IMR-90 (cell line): ENCODE measurements at regions not wholly inside any gene's neighbourhood (a gene's known extent, or its start where the extent isn't known, plus 50 kb on each side); places are given as distances from the start of the nearest gene placed in this dataset.

Experiments
- ATAC-seq: fragments of 200-7000 bp; cut with Tn5 transposase; 2 replicates; pipeline ENCODE4 v1.9.1; 2020; ENCODE audit warnings: low read depth, mild to moderate bottlenecking, moderate library complexity
- BruUV-seq: library from RNA; stranded (reverse); fragments of 400-500 nt; replicated peaks from 2 replicates; lab custom pipeline; 2021; lab: Mats Ljungman, UMichigan
- CTCF ChIA-PET: fragments of 300-600 bp; formaldehyde crosslinking; extraction: SDS; loops from one replicate; lab custom pipeline; 2021; ENCODE audit warnings: antibody characterized with exemption; lab: Yijun Ruan, JAX
- POLR2A ChIA-PET: fragments of 300-600 bp; sonication (Branson Sonifier 250); formaldehyde crosslinking; loops from one replicate; lab custom pipeline; 2022; ENCODE audit warnings: antibody characterized with exemption; ENCODE audit not compliant: unreplicated experiment; lab: Charles Lee
- DNase-seq: peaks from one replicate; pipeline ENCODE4 v3.0.0; 2013
- H2AFZ ChIP-seq: replicated peaks from 2 replicates; pipeline ENCODE3; 2013; ENCODE audit warnings: low read length, mild to moderate bottlenecking; ENCODE audit not compliant: poor library complexity
- H2AK5ac ChIP-seq: 2 replicates; pipeline ENCODE4 v1.6.1; 2013; ENCODE audit warnings: low read depth, low read length, inconsistent platforms
- H2AK9ac ChIP-seq: replicated peaks from 2 replicates; pipeline ENCODE3; 2013; ENCODE audit warnings: mild to moderate bottlenecking, low read depth, low read length, moderate library complexity; ENCODE audit not compliant: poor library complexity
- H2BK120ac ChIP-seq: 2 replicates; pipeline ENCODE4 v1.6.1; 2013; ENCODE audit warnings: low read depth, low read length, inconsistent platforms
- H2BK15ac ChIP-seq: 3 replicates; pipeline ENCODE4 v1.6.1; 2013; ENCODE audit warnings: low read depth, low read length, inconsistent platforms
- H2BK20ac ChIP-seq: 2 replicates; pipeline ENCODE4 v1.6.1; 2013; ENCODE audit warnings: low read depth, mild to moderate bottlenecking, inconsistent platforms, low read length, moderate library complexity
- H2BK5ac ChIP-seq: 2 replicates; pipeline ENCODE4 v1.6.1; 2013; ENCODE audit warnings: mild to moderate bottlenecking, low read depth, low read length, inconsistent platforms; ENCODE audit not compliant: poor library complexity, severe bottlenecking
- H3K14ac ChIP-seq: replicated peaks from 2 replicates; pipeline ENCODE4 v1.6.1; 2013; ENCODE audit warnings: low read depth, low read length, inconsistent platforms
- H3K18ac ChIP-seq: 2 replicates; pipeline ENCODE4 v1.6.1; 2013; ENCODE audit warnings: low read depth, low read length, control low read depth
- H3K23ac ChIP-seq: 2 replicates; pipeline ENCODE4 v1.6.1; 2013; ENCODE audit warnings: low read depth, low read length, inconsistent platforms
- H3K27ac ChIP-seq: 2 replicates; pipeline ENCODE4 v1.5.1; 2013; ENCODE audit warnings: mild to moderate bottlenecking, control low read depth, low read length; ENCODE audit not compliant: insufficient read depth
- H3K27me3 ChIP-seq: 2 replicates; pipeline ENCODE4 v1.6.1; 2013; ENCODE audit warnings: low read length; ENCODE audit not compliant: control insufficient read depth, insufficient read depth
- H3K36me3 ChIP-seq: 2 replicates; pipeline ENCODE4 v1.6.1; 2013; ENCODE audit warnings: low read length, mixed read lengths; ENCODE audit not compliant: control insufficient read depth, insufficient read depth
- H3K4ac ChIP-seq: 2 replicates; pipeline ENCODE4 v1.6.1; 2013; ENCODE audit warnings: low read depth, low read length, inconsistent platforms
- H3K4me1 ChIP-seq: 2 replicates; pipeline ENCODE4 v1.6.1; 2013; ENCODE audit warnings: low read length, mixed read lengths; ENCODE audit not compliant: control insufficient read depth, insufficient read depth
- H3K4me2 ChIP-seq: 2 replicates; pipeline ENCODE4 v1.6.1; 2013; ENCODE audit warnings: low read depth, mild to moderate bottlenecking, control low read depth, low read length, moderate library complexity
- H3K4me3 ChIP-seq: 2 replicates; pipeline ENCODE4 v1.5.1; 2013; ENCODE audit warnings: low read depth, mild to moderate bottlenecking, control low read depth, low read length, moderate library complexity; ENCODE audit not compliant: insufficient read depth
- H3K56ac ChIP-seq: 2 replicates; pipeline ENCODE4 v1.6.1; 2013; ENCODE audit warnings: low read length, inconsistent platforms; ENCODE audit not compliant: insufficient read depth; ENCODE audit errors: extremely low read depth
- H3K79me1 ChIP-seq, 2 experiments: 2 replicates each; pipeline ENCODE4 v1.6.1; 2013; ENCODE audit warnings: low read length in 2 of 2, inconsistent platforms in 1 of 2, low read depth in 1 of 2
- H3K9ac ChIP-seq: 2 replicates; pipeline ENCODE4 v1.6.1; 2013; ENCODE audit warnings: low read depth, low read length, control low read depth
- H3K9me1 ChIP-seq: 2 replicates; pipeline ENCODE4 v1.6.1; 2013; ENCODE audit warnings: low read length, inconsistent platforms; ENCODE audit not compliant: insufficient read depth
- H3K9me3 ChIP-seq: 2 replicates; pipeline ENCODE4 v1.6.1; 2013; ENCODE audit warnings: low read length; ENCODE audit not compliant: control insufficient read depth, insufficient read depth
- H4K20me1 ChIP-seq: 2 replicates; pipeline ENCODE4 v1.6.1; 2013; ENCODE audit warnings: low read length, inconsistent platforms; ENCODE audit not compliant: insufficient read depth
- H4K5ac ChIP-seq: 2 replicates; pipeline ENCODE4 v1.6.1; 2013; ENCODE audit warnings: mild to moderate bottlenecking, low read depth, low read length, control low read depth
- H4K8ac ChIP-seq, 2 experiments: 2 replicates each; pipeline ENCODE4 v1.6.1; 2013; ENCODE audit warnings: low read depth in 2 of 2, low read length in 2 of 2, control low read depth in 1 of 2, inconsistent platforms in 1 of 2
- H4K91ac ChIP-seq: 2 replicates; pipeline ENCODE4 v1.6.1; 2013; ENCODE audit warnings: low read depth, low read length, inconsistent platforms; ENCODE audit not compliant: insufficient read depth
- POLR2A ChIP-seq: IDR thresholded peaks from 2 replicates; pipeline ENCODE4 v1.6.1; 2012; ENCODE audit warnings: mild to moderate bottlenecking, low read depth, low read length
- WGBS, 2 experiments: methylation state at CpG; one replicate each; pipeline versions ENCODE4 v1.1.5 to v1.1.7; 2013; ENCODE audit warnings: missing lambda C conversion rate in 2 of 2; ENCODE audit not compliant: insufficient read length in 1 of 2; ENCODE audit errors: extremely low coverage in 2 of 2; 5-methylcytosine and 5-hydroxymethylcytosine counted together
- dilution Hi-C: fragments of 300-500 bp; cut with HindIII; formaldehyde crosslinking; loops from one replicate; pipeline ENCODE4 v1.14.3; 2018; ENCODE audit warnings: low sequenced_read_pairs; ENCODE audit not compliant: unreplicated experiment
- in situ Hi-C: fragments of 300-500 bp; cut with MboI; formaldehyde crosslinking; loops from 3 replicates; pipeline ENCODE4 v1.14.3; 2019; ENCODE audit warnings: low sequenced_read_pairs, inconsistent platforms, mixed read lengths
- intact Hi-C: fragments of 100-400 bp; cut with micrococcal nuclease; formaldehyde crosslinking; loops from 2 replicates; pipeline ENCODE4 v1.10.0; 2022

DNA sequence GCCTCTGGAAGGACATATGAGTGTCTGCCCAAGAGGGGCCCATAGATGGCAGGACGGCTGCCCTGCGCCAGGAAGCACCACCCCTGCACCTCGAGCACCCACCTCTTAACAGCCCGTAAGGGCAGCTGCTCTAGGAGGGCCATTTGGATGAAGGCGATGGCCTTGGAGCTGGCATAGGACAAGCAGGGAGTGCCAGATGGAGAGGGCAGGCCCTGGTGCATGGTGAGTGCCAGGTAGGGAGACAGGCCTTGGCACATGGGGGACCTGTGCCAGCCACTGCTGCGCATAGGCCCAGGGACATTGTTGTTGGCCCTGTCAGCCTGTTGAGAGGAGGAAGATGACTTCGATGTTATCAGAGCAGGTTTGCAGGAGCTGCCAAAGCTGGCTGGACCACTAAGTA is 134.2 kb downstream of the SLC25A46 start:
- Histone ChIP-seq H3K9ac (no peak overlapping the region), H2BK5ac (no peak overlapping the region), H3K18ac (no peak overlapping the region), H2BK20ac (no peak overlapping the region), H3K27ac (no peak overlapping the region), H3K79me1 (no peaks in the 10 kb centered on the region), H3K56ac (no peak overlapping the region), H2AFZ (no peak overlapping the region), H3K4ac (no peak overlapping the region), H3K27me3 (no peaks in the 10 kb centered on the region; the same call in 1 of the 2 replicates), H4K5ac (no peak overlapping the region), H3K9me1 (no peaks in the 10 kb centered on the region; the same call in 1 of the 2 replicates), H3K36me3 (no peaks in the 10 kb centered on the region), H3K14ac (no peak overlapping the region), H2BK15ac (no peak overlapping the region), H4K20me1 (no peaks in the 10 kb centered on the region), H4K91ac (no peak overlapping the region), H2AK5ac (no peak overlapping the region), H3K4me2 (no peak overlapping the region), H2BK120ac (no peak overlapping the region), H3K4me1 (no peaks in the 10 kb centered on the region), H4K8ac (no peak overlapping the region), H3K23ac (no peak overlapping the region), H3K9me3 (no peaks in the 10 kb centered on the region), H3K4me3 (no peak overlapping the region), H2AK9ac (no peak overlapping the region)
- in situ Hi-C loops, result no loop called here
- intact Hi-C loops, result no loop called here
- WGBS, 2 experiments, result 100% methylated on average over 1 of the region's 7 CpGs; no CpG with 5 or more reads in 1 of the 2 experiments
- no peak for DNase-seq
- TF ChIP-seq POLR2A, result no peak
- dilution Hi-C loops, result no loop called here
- no peak for ATAC-seq
- ChIA-PET POLR2A (no interaction called here), CTCF (no interaction called here)
- no TSS peak for BruUV-seq
